Gastrocnemius medialis (tissue), 4 donors: ENCODE measurements at regions not wholly inside any gene's neighbourhood (a gene's known extent, or its start where the extent isn't known, plus 50 kb on each side); places are given as distances from the start of the nearest gene placed in this dataset.

Source experiments
- CTCF ChIP-seq, 5 experiments: fragments of 450-650 bp in 3 of 5; fragments of 200-600 bp in 2 of 5; sonication (generic) in 2 of 5; IDR thresholded peaks in 4 of 5; conservative IDR thresholded peaks in 1 of 5; 1 replicate in 4 of 5; 2 replicates in 1 of 5; pipeline ENCODE4 v1.5.1; 2016 to 2019; ENCODE audit warnings: antibody characterized with exemption in 5 of 5, mild to moderate bottlenecking in 3 of 5, moderate library complexity in 3 of 5
- POLR2A ChIP-seq, 2 donors: fragments of 450-650 bp; IDR thresholded peaks; one replicate each; pipeline ENCODE4 v1.6.1; 2017; ENCODE audit warnings: antibody characterized with exemption in 2 of 2, mild to moderate bottlenecking in 2 of 2, moderate library complexity in 2 of 2

GRCh38 chr13:80226645-80227044 lies 114.3 kb downstream of the SPRY2 start:
- TF ChIP-seq POLR2A (IDR thresholded peaks at IDR 0.05) (no peak), CTCF (IDR thresholded peaks at IDR 0.05 in 4 of 5, conservative IDR thresholded peaks at IDR 0.05 in 1 of 5) (no peak)
